ENCODE measurements at regions not wholly inside any gene's neighbourhood (a gene's known extent, or its start where the extent isn't known, plus 50 kb on each side); places are given as distances from the start of the nearest gene placed in this dataset.

DNA sequence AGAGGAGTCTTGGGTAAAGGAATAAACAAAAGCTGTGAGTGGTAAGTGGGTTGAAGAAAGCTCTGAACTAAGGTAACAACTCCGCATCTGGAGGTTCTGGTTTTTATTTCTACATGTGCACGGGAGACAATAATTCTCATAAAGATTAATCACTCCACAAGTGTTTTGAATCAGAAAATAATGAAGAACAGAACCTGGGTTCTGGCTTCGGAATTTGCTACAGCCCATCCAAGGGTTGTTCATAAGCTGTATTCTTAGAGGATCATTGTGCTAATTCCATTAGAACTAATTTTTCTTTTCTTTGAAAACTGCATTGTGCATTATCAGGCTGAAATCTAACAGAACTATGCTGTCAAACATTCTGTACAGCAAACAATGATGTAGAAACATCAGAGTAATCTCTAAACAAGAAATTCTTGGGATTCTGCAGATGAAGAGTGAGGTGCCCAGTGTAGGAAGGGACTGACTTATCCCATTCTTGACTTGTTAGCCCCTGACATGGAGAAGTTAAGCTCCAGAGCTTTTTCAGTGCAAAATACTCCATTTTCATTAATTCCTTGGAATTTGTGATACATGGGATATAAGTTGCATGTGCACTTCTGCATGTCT, 368.2 kb downstream of the COG6 start:
- TF ChIP-seq EZH2 (IDR thresholded peaks at IDR 0.05; ENCODE audit: low read length, missing control alignments): no peak
- TF ChIP-seq, protein P1, sequence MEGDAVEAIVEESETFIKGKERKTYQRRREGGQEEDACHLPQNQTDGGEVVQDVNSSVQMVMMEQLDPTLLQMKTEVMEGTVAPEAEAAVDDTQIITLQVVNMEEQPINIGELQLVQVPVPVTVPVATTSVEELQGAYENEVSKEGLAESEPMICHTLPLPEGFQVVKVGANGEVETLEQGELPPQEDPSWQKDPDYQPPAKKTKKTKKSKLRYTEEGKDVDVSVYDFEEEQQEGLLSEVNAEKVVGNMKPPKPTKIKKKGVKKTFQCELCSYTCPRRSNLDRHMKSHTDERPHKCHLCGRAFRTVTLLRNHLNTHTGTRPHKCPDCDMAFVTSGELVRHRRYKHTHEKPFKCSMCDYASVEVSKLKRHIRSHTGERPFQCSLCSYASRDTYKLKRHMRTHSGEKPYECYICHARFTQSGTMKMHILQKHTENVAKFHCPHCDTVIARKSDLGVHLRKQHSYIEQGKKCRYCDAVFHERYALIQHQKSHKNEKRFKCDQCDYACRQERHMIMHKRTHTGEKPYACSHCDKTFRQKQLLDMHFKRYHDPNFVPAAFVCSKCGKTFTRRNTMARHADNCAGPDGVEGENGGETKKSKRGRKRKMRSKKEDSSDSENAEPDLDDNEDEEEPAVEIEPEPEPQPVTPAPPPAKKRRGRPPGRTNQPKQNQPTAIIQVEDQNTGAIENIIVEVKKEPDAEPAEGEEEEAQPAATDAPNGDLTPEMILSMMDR (conservative IDR thresholded peaks at IDR 0.05 in 1 of 2, IDR thresholded peaks at IDR 0.05 in 1 of 2; ENCODE audit: low read depth in 1 of 2, low read length in 2 of 2): no peak

Data from fibroblast of lung (primary cell).